ENCODE measurements at regions not wholly inside any gene's neighbourhood (a gene's known extent, or its start where the extent isn't known, plus 50 kb on each side); places are given as distances from the start of the nearest gene placed in this dataset.

- no peak for DNase-seq
- ATAC-seq = no peak
- intact Hi-C loops (cut with DNase I, micrococcal nuclease) = no loop called here
These were observed 73.8 kb downstream of the CBLN2 start for GRCh38 chr18:72470391-72470790.

- ATAC-seq (no peak), DNase-seq (no peak)
These were observed 76.0 kb downstream of the CBLN2 start for GRCh38 chr18:72468021-72468710.

GRCh38 chr18:72460210-72460680, 83.9 kb downstream of the CBLN2 start:
- ATAC-seq = no peak
- intact Hi-C loops (cut with DNase I, micrococcal nuclease) = no loop called here

More at GRCh38 chr18:72468021-72468710, 76.0 kb downstream of the CBLN2 start:
- intact Hi-C loops (cut with DNase I, micrococcal nuclease) = no loop called here

GRCh38 chr18:72458271-72458670, 85.9 kb downstream of the CBLN2 start:
- DNase-seq (no peak), ATAC-seq (no peak)
- intact Hi-C loops (cut with DNase I, micrococcal nuclease) = no loop called here

More at GRCh38 chr18:72460210-72460680, 83.9 kb downstream of the CBLN2 start:
- DNase-seq = no peak

- DNase-seq = no peak
- ATAC-seq = no peak
- intact Hi-C loops (cut with DNase I, micrococcal nuclease) = no loop called here
These were observed 87.3 kb downstream of the CBLN2 start for GRCh38 chr18:72456802-72457201.

- ATAC-seq (no peak), DNase-seq (no peak)
- intact Hi-C loops (cut with DNase I, micrococcal nuclease) = no loop called here
These were observed 91.8 kb downstream of the CBLN2 start for GRCh38 chr18:72452328-72452727.

GRCh38 chr18:72444798-72445155, 99.4 kb downstream of the CBLN2 start:
- intact Hi-C loops (cut with DNase I, micrococcal nuclease) = no loop called here
- ATAC-seq = no peak

GRCh38 chr18:72444111-72444797, 99.9 kb downstream of the CBLN2 start:
- ATAC-seq = no peak
- intact Hi-C loops (cut with DNase I, micrococcal nuclease) = no loop called here

More at GRCh38 chr18:72444798-72445155, 99.4 kb downstream of the CBLN2 start:
- DNase-seq = no peak

GRCh38 chr18:72436401-72436800, 107.7 kb downstream of the CBLN2 start:
- intact Hi-C loops (cut with DNase I, micrococcal nuclease) = no loop called here
- DNase-seq (no peak), ATAC-seq (no peak)

More at GRCh38 chr18:72444111-72444797, 99.9 kb downstream of the CBLN2 start:
- no peak for DNase-seq

- intact Hi-C loops (cut with DNase I, micrococcal nuclease) = no loop called here
- DNase-seq (no peak), ATAC-seq (no peak)
These were observed 110.4 kb downstream of the CBLN2 start for GRCh38 chr18:72433756-72434155.

- DNase-seq (no peak), ATAC-seq (no peak)
- intact Hi-C loops (cut with DNase I, micrococcal nuclease) = no loop called here
These were observed 116.4 kb downstream of the CBLN2 start for GRCh38 chr18:72427721-72428120.

- intact Hi-C loops (cut with DNase I, micrococcal nuclease) = no loop called here
- DNase-seq (no peak), ATAC-seq (no peak)
These were observed 124.2 kb downstream of the CBLN2 start for GRCh38 chr18:72419914-72420313.

- intact Hi-C loops (cut with DNase I, micrococcal nuclease) = no loop called here
- ATAC-seq (no peak), DNase-seq (no peak)
These were observed 131.2 kb downstream of the CBLN2 start for GRCh38 chr18:72412927-72413326.

- ATAC-seq (no peak), DNase-seq (no peak)
- intact Hi-C loops (cut with DNase I, micrococcal nuclease) = no loop called here
These were observed 132.9 kb downstream of the CBLN2 start for GRCh38 chr18:72411261-72411660.

- intact Hi-C loops (cut with DNase I, micrococcal nuclease) = no loop called here
- DNase-seq (no peak), ATAC-seq (no peak)
These were observed 133.7 kb downstream of the CBLN2 start for GRCh38 chr18:72410399-72410798.

GRCh38 chr18:72409903-72410302, 134.2 kb downstream of the CBLN2 start:
- ATAC-seq (no peak), DNase-seq (no peak)
- intact Hi-C loops (cut with DNase I, micrococcal nuclease) = no loop called here

GRCh38 chr18:72407048-72407447, 137.1 kb downstream of the CBLN2 start:
- DNase-seq (no peak), ATAC-seq (no peak)
- intact Hi-C loops (cut with DNase I, micrococcal nuclease) = no loop called here

- ATAC-seq (no peak), DNase-seq (no peak)
- intact Hi-C loops (cut with DNase I, micrococcal nuclease) = no loop called here
These were observed 152.2 kb downstream of the CBLN2 start for GRCh38 chr18:72391951-72392350.

- ATAC-seq (no peak), DNase-seq (no peak)
- intact Hi-C loops (cut with DNase I, micrococcal nuclease) = no loop called here
These were observed 152.7 kb downstream of the CBLN2 start for GRCh38 chr18:72391427-72391826.

- no peak for DNase-seq
- intact Hi-C loops (cut with DNase I, micrococcal nuclease) = no loop called here
- ATAC-seq = no peak
These were observed 166.1 kb downstream of the CBLN2 start for GRCh38 chr18:72378016-72378415.

- intact Hi-C loops (cut with DNase I, micrococcal nuclease) = no loop called here
- DNase-seq (no peak), ATAC-seq (no peak)
These were observed 167.9 kb downstream of the CBLN2 start for GRCh38 chr18:72376256-72376655.
